HG03066 (cell line): ENCODE measurements at regions not wholly inside any gene's neighbourhood (a gene's known extent, or its start where the extent isn't known, plus 50 kb on each side); places are given as distances from the start of the nearest gene placed in this dataset.
"Not testable (repeated sequence)": the region's sequence is repeated elsewhere in the genome, so short reads cannot be mapped to it uniquely, and the experiment has no call there.

Source experiments
- ATAC-seq: cut with Tn5 transposase; IDR thresholded peaks from one replicate; pipeline ENCODE4 v1.9.1; 2021; ENCODE audit warnings: low read depth; ENCODE audit not compliant: unreplicated experiment

DNA sequence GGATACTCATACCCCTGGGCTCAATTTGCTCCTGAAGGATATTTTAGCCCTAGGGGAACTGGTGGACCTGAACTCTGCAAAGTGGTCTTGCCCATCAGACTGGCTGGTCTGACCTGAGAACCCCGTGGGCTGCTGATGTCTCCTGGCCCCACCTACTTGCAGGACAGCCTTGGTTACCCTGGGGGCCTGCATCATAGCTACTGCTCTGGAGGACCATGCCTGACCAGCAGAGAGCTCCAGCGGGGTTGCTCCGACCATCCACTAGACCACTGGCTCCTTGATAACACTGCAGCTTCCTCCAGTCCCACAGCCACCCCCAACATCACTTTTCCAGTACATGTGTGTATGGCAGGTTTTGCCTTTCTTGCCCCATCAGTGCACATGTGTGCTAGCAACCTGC lies 331.6 kb upstream of the BRINP3 start:
- ATAC-seq, result no peak

DNA sequence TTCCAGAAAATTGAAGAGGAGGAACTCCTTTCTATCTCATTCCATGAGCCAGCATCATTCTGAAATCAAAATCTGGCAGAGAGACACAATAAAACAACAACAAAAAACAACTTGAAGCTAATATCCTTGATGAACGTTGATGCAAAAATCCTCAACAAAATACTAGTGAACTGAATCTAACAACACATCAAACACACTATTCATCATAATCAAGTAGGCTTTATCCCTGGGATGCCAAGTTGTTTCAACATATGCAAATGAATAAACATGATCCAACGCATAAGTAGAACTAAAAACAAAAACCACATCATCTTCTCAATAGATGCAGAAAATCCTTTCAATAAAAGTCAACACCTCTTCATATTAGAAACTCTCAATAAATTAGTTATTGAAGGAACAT lies 335.3 kb upstream of the BRINP3 start:
- ATAC-seq, result no peak

DNA sequence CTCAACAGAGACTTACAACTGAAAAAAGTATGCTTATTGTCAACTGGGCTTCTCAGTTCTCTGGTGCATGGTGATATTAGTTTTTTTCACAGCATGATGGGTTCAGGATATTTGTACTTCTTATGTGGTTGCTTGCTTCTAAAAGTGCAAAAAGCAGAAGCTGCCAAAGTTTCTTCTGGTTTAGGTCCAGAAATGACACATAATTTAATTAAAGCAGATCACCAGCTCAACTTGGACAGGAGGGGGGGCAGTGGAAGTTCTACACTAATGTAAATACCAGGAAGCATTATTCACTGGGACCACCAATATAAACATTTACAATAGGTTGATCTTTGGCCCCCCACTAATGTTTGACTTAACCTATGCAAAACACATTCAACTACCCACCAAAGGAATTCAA lies 354.8 kb upstream of the BRINP3 start:
- no peak for ATAC-seq

DNA sequence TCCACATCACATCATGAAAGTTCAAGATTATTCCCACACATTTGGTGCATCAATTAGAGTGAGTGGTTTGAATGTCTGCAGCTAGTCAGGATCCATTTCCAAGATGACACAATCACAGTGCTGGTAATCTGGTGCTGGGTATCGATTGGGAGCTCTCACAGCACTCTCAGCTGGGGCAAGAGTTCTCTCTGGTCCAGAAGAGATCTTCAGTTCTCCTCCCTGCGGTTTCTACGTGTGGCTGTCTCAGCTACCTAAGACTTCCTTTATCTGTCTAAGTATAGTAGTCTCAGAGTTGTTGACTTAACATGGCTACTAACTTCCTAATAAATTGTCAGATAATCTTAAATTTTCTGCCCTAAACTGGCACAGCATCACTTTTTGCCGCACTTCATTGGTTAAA lies 358.0 kb upstream of the BRINP3 start:
- ATAC-seq, result no peak

DNA sequence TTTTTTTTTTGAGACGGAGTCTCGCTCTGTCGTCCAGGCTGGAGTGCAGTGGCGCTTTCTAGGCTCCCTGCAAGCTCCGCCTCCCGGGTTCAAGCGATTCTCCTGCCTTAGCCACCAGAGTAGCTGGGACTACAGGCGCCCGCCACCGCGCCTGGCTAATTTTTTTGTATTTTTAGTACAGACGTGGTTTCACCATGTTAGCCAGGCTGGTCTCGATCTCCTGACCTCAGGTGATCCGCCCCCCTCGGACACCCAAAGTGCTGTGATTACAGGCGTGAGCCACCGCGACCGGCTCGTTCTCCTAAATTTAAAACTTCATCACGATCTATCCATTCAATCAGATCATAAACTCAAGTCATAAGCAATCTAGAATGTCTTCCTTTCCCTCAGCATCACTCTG lies 359.5 kb upstream of the BRINP3 start:
- ATAC-seq, result not testable (repeated sequence)

DNA sequence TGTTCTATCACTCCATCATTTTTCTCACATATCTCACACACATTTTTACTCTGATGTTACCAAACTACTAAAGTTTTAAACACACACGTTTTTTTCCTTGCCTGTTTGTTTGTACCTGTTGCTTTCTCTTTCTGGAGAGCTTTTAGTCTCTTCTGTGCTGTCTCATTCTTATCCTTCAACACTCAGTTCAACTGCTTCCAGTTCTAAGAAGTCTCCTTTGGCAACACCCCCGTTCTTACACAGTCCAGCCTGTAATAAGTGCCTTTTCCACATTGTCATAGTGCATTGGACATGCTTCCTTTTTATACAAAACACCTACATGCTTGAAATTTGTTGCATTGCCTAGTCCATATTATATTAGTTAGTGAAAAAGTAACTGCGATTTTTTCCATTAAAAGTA lies 360.2 kb upstream of the BRINP3 start:
- no peak for ATAC-seq

DNA sequence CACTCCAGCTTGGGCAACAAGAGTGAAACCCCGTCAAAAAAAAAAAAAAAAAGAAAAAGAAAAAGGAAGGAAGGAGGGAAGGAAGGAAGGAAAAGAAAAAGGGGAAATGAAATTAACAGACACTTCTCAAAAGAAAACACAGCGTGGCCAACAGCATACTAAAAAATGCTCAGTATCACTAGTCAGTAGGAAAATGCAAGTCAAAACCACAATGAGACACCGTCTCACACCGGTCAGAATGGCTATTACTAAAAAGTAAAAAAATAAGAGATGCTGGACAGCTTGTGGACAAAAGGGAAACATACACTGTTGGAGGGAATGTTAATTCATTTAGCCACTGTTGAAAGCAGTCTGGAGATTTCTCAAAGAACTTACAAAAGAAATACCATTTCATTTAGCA lies 369.5 kb upstream of the BRINP3 start:
- no peak for ATAC-seq

DNA sequence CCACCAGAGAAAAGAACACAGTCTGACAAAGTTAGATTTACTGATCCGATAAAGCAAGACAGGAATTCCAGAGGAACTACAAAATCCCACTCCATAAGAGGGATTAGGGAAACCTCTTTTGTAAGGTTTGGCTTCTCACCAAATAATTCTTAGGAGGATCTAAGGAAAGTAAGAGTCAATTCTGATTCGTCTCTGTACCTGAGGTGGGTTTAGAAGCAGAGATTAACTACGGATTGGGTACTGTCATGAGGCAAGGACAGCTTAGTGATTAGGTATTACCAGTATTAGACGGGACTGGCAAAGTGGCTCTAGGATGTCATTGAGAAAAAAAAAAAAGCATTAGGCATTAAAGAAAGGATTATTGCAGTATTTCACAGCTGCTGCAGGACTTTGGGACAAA lies 371.7 kb upstream of the BRINP3 start:
- no peak for ATAC-seq

DNA sequence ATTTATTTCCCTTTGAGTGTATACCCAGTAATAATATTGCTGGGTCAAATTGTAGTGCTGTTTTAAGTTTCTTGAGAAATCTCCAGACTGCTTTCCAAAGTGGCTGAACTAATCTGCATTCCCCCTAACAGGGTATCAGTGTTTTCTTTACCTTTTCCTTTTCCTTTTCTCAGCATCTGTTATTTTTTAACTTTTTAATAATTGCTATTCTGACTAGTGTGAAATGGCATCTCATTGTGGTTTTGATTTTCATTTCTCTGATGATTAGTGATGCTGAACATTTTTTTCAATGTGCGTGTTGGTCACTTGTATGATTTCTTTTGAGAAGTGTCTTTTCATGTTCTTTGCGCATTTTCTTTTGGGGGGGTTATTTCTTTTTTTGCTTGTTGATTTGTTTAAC lies 374.9 kb upstream of the BRINP3 start:
- ATAC-seq, result no peak

DNA sequence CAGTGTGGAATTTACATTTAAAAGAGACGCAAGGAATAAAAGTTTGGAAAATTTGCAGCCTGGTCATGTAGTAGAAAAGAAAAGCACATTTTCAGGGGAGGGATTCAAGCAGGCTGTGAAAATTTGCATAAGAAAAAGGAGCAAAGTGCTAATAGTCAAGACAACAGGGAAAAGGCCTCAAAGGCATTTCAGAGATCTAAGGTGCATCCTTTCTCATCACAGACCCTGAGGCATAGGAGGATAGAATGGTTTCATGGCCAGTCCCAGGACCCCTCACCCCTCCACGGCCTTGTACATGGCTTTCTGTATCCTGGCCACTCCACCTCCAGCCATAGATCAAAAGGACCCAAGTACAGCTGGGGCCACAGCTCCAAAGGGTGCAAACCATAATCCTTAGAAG lies 380.5 kb upstream of the BRINP3 start:
- no peak for ATAC-seq

DNA sequence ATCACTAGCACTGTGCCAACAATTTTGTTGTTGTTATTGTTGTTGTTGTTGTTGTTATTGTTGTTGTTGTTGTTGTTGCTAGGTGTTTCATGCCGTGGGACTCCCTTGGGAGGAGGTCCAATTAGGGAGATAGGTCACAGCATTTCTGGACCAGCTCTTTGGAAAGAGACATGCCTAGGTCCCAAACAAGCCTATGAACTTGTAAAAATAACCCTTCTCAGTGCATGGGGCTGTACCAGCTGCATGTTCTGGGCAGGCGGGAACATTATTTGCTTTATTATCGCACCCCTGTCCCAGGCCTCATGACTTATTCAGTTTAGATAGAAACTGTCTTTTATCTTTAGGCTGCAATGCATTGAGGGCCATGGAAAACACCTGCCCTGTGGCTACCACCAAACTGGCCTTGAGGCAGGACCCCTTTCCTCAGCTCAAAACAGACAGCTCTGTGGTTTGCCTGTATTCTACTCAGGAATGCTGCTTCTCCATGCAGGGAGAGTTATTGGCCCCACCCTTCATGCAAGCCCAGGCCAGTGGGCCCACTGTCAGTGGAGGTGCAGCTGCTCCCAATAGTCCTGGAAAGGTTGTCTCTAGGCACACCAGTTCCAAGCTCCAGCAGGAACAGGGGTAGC lies 386.5 kb upstream of the BRINP3 start:
- no peak for ATAC-seq

DNA sequence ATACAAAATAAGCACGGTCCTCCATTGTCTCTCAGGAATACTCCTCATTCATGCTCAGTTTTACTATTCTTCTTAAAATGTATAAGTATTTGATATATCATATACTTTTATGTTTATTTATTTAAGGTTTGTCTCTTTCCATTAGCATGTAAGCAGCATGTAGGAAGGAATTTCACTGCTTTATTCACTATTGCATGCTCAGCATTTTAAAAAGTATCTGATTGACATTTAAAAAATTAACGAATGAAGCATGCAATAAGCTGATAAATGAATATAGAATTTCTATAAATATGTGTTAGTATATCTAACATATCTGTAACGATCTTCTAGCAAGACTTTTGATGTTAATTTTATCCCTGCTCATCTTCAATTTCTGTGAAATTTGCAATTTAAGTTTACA lies 402.7 kb upstream of the BRINP3 start:
- no peak for ATAC-seq

DNA sequence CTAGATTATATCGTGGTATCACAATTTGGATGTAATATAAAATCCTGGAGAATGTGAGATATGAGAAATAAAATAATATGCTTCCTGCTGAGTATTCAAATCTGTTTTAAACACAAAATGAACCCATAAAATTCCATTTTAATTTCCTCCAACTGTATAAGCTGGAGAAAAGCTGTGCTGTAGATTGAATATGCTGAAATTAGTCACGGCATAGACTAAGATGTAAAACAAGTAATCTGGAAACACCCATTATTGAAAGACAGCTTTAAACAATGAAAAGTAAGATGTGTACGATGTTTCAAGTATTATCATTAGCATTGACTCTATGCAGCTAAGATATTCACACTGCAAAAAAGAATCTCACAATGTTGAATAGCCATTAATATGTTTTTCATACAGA lies 403.4 kb upstream of the BRINP3 start:
- ATAC-seq, result no peak

DNA sequence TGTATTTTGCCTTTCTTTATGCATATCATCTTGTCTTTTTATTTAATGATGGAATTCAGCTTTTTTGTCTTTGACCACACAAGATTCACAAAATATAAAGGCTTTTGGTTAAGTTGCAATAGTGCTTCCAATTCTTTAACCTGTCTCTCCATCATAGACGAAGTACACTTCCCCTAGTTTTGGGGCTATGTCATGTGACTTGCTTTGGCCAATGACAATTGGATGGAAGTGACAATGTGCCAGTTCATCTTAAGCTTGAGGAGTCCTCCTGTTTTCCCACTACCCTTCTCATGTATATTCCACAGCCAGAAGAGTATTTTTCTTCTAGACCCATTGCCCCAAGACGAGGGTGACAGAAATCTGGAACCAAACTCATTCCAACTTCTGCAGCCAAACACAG lies 419.6 kb upstream of the BRINP3 start:
- no peak for ATAC-seq

DNA sequence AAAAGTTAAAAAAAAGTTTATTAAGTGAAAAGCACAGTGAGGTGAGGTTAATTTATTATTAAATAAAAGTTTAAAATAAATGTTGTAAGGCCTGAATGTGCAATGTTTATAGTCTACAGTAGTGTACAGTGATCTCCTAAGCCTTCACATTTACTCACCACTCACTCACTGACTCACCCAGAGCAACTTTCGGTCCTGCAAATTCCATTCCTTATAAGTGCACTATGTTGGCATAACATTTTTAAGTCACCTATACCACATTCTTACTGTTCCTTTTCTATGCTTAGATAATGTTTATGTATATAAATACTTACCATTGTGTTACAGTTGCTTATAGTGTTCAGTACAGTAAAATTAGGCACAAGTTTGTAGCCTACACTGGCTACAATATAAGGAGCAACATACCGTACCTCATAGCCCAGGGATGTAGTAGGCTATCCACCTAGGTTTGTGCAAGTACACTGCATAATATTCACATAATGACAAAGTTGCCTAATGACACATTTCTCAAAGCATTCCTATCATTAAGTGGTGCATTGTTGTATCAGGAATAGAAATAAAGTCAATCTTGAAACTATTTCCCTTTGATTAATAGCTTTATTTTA lies 426.5 kb upstream of the BRINP3 start:
- no peak for ATAC-seq

DNA sequence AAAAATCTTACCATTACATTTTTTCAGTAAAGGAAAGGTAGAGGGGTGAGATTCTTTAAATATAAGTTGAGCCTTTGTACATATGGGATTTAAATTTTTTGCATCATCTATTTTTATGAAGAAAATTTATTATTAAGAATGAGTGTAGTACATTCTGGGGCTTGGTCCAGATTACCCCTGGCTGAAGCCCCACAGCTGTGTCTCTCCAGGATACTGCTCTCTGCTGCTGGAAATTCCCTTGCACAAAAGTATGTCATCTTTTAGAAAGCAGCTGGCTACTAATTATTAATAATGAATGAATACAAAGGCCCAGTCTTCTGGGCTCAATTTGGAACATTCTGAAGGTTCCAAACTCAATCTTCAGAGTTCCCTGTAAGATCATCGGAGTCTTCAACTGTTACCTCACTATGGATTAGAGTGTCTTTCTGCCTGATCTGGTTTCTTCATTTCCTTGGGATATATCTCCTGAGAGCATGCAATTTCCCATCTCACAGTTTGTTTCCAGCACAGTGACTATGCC lies 428.6 kb upstream of the BRINP3 start:
- no peak for ATAC-seq

DNA sequence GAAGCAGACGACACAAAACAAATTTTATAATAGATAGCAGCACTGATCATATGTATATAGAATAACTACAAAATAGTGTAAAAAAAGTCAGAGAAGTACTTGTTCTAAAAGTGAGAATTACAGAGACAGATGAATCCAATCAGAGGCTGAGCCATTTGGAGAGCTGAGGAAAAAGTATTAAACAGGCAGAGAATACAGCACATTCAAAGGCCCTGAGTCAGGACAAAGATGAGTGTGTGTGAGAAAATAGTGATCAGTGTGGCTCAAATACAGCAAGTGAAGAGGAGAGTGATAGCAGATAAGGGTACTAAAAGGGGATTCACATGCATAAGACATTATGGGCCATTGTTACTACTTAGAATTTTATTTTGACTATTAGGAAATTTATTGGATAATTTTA lies 430.6 kb upstream of the BRINP3 start:
- no peak for ATAC-seq

DNA sequence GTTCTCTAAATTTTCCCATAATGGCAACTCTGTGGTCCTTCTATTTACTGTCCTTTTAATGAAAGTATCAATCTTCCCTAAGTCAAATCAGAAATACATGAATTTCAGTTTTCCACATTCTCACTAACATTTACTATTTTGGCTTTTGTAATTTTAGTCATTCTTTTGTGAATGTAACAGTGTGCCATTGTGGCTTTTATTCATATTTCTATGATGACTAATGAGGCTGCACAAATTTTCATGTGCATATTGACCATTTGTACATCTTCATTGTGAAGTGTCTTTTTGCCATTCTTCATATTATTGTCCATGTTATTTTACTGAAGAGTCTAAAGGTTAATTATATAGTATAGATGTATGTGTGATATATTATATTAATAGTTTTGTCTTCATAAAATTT lies 431.0 kb upstream of the BRINP3 start:
- ATAC-seq, result no peak

DNA sequence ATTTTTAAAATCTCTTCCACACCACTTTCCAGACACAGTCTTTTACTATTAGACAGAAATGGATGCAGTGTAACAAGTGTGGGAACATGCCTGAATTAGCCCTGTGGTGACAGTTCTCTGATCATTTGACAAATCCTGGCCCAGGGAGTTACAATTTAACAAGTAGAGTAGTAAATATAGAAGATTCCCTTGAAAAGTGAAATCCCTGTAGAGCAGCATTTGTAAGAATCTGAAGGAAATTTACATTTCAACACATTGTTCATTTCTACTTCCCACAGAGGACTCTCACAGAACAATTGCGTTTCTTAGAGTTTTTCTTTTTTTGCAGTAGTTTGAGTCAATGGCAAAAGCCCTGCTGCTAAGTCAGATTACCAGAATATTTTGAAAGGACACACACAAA lies 458.3 kb upstream of the BRINP3 start:
- ATAC-seq, result no peak

DNA sequence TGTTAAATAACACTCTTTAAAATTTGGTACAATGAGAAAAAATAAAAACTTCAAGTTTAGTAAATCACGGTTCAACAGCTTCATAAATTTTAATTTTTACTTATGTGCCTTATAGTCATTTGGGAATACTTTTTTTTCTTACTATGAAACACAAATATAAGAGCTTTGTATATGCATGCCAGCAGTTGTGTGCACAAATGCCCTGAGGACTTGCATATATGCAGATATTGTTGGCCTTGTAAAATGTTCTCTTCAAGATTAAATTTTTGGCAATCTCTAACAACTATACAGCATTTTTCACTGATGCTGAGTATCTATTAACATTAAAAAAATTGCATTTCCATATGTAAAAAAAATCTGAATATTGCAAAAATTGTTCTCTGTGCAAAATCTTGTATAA lies 458.7 kb upstream of the BRINP3 start:
- no peak for ATAC-seq

DNA sequence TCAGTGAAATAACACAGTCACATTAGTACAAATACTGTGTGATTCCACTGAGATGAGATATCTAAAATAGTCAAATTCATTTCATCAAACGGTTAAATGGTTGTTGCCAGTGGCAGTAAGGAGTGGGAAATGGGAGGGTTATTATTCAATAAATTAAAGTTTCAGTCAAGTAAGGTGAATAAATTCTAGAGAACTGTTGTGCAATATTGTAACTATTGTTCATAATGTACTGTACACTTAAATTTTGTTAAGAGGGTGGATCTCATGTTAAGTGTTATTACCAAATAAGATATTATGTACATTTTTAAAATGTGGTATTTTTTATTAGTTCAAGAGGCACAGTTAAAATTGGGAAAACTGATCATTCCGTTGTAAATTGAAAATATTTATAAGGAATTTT lies 463.3 kb upstream of the BRINP3 start:
- no peak for ATAC-seq

DNA sequence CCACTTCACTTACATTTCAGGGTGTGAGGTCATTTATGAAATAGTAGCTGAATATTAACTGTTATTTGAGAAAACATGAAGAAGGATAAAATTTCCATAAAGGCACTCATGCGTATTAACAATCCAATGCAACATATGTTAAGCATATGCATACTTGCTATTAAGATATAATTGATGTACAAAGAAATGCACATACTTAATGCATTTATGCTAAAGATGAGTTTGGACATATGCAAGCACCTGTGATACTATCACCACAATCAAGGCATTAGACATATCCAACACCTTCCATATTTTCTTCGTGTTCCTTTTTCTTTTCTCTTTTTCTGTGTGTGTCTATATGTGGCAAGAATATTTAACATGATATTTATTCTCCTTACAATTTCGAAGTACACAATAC lies 464.8 kb upstream of the BRINP3 start:
- no peak for ATAC-seq

DNA sequence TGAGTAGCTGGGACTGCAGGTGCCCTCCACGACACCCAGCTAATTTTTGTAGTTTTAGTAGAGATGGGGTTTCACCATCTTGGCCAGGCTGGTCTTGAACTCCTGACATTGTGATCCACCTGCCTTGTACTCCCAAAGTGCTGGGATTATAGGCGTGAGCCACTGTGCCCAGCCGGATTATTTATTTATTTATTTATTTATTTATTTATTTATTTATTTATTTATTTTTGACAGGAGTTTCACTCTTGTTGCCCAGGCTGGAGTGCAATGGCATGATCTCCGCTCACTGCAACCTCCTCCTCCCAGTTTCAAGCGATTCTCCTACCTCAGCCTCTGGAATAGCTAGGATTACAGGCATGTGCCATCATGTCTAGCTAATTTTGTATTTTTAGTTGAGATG lies 466.1 kb upstream of the BRINP3 start:
- ATAC-seq, result not testable (repeated sequence)
